Epithelial cell of esophagus (primary cell): ENCODE measurements at regions not wholly inside any gene's neighbourhood (a gene's known extent, or its start where the extent isn't known, plus 50 kb on each side); places are given as distances from the start of the nearest gene placed in this dataset.
"Not testable (repeated sequence)": the region's sequence is repeated elsewhere in the genome, so short reads cannot be mapped to it uniquely, and the experiment has no call there.

Experiments used
- DNase-seq: peaks from one replicate; pipeline ENCODE4 v3.0.0; 2010; ENCODE audit warnings: low read depth
- H3K4me3 ChIP-seq: 2 replicates; pipeline ENCODE4 v1.5.1; 2011; ENCODE audit warnings: mild to moderate bottlenecking, low read length, control low read depth
- CTCF ChIP-seq: IDR thresholded peaks from 2 replicates; pipeline ENCODE4 v1.5.1; 2011; ENCODE audit warnings: low read depth, mild to moderate bottlenecking, low read length, control low read depth, inconsistent platforms; ENCODE audit not compliant: insufficient read depth; ENCODE audit errors: missing control alignments

- TF ChIP-seq CTCF = no peak
- no peak for DNase-seq
- no peak overlapping the region for H3K4me3 ChIP-seq
Measured at GRCh38 chrX:66698273-66699204, 59.7 kb upstream of the EDA2R start.

GRCh38 chrX:66692512-66692911, 53.6 kb upstream of the EDA2R start:
- DNase-seq = peak; percentile 9
- not testable (repeated sequence) for H3K4me3 ChIP-seq
